Natural killer cell treated with Interleukin-12 subunit alpha and Interleukin-12 subunit beta and Interleukin-15 and Interleukin-18, amount 100 ng/mL, for 72 hours (primary cell): ENCODE measurements at regions not wholly inside any gene's neighbourhood (a gene's known extent, or its start where the extent isn't known, plus 50 kb on each side); places are given as distances from the start of the nearest gene placed in this dataset.

Experiments used
- ATAC-seq, 2 donors: fragments of 150-1000 bp; cut with Tn5 transposase in 1 of 2; sonication (Bioruptor Pico), chemical (Tn5 transposase) in 1 of 2; 2 replicates each; pipeline ENCODE4 v1.10.0; 2021
- DNase-seq: peaks from one replicate; pipeline ENCODE4 v3.0.0; 2022; ENCODE audit warnings: low spot score
- H3K27ac Mint-ChIP-seq, 2 donors: 1 replicate in 1 of 2; 2 replicates in 1 of 2; pipeline ENCODE4 v1.8.0; 2022; ENCODE audit warnings: mixed read lengths in 2 of 2, mild to moderate bottlenecking in 1 of 2, moderate library complexity in 1 of 2
- H3K27me3 Mint-ChIP-seq, 2 donors: 1 replicate in 1 of 2; 2 replicates in 1 of 2; pipeline ENCODE4 v1.8.0; 2022; ENCODE audit warnings: mixed read lengths in 2 of 2
- H3K36me3 Mint-ChIP-seq: one replicate; pipeline ENCODE4 v1.8.0; 2022; ENCODE audit warnings: mixed read lengths
- H3K4me1 Mint-ChIP-seq, 2 donors: 1 replicate in 1 of 2; 2 replicates in 1 of 2; pipeline ENCODE4 v1.8.0; 2022; ENCODE audit warnings: low read depth in 2 of 2, mixed read lengths in 2 of 2, mild to moderate bottlenecking in 1 of 2
- H3K4me3 Mint-ChIP-seq: one replicate; pipeline ENCODE4 v1.8.0; 2022; ENCODE audit warnings: mixed read lengths
- H3K9me3 Mint-ChIP-seq: 2 replicates; pipeline ENCODE4 v1.8.0; 2022; ENCODE audit warnings: mixed read lengths

GRCh38 chr10:4344492-4344994, 481.5 kb upstream of the AKR1E2 start:
- H3K27ac Mint-ChIP-seq, result no peak overlapping the region
- peaks cover 3% of the 10 kb centered on the region in 2 donors for H3K4me1 Mint-ChIP-seq
- ATAC-seq (peak in 1 of 2 donors; percentile 27), DNase-seq (no peak)
- H3K36me3 Mint-ChIP-seq, result no peaks in the 10 kb centered on the region
- peaks cover 13 to 16% of the 10 kb centered on the region in 2 donors for H3K27me3 Mint-ChIP-seq
- H3K4me3 Mint-ChIP-seq, result no peak overlapping the region
- H3K9me3 Mint-ChIP-seq, result peaks cover 3% of the 10 kb centered on the region

GRCh38 chr10:4343873-4344272, 482.1 kb upstream of the AKR1E2 start:
- Mint-ChIP-seq H3K4me3 (no peak overlapping the region), H3K4me1 (peaks cover 3% of the 10 kb centered on the region in 2 donors), H3K9me3 (peaks cover 3% of the 10 kb centered on the region), H3K27ac (no peak overlapping the region), H3K36me3 (no peaks in the 10 kb centered on the region), H3K27me3 (peaks cover 13 to 16% of the 10 kb centered on the region in 2 donors)
- ATAC-seq (no peak), DNase-seq (no peak)

- Mint-ChIP-seq H3K27me3 (peaks cover 13 to 16% of the 10 kb centered on the region in 2 donors), H3K4me1 (peaks cover 3% of the 10 kb centered on the region in 2 donors), H3K27ac (no peak overlapping the region), H3K4me3 (no peak overlapping the region), H3K9me3 (peaks cover 3% of the 10 kb centered on the region), H3K36me3 (no peaks in the 10 kb centered on the region)
- ATAC-seq, result no peak
- no peak for DNase-seq
Measured at GRCh38 chr10:4343091-4343490, 482.9 kb upstream of the AKR1E2 start.

GRCh38 chr10:4338768-4339167, 487.2 kb upstream of the AKR1E2 start:
- no peak for DNase-seq
- H3K27me3 Mint-ChIP-seq, result peaks cover 0 to 9% of the 10 kb centered on the region in 2 donors
- H3K27ac Mint-ChIP-seq, result no peak overlapping the region
- no peaks in the 10 kb centered on the region for H3K4me1 Mint-ChIP-seq
- ATAC-seq, result no peak
- no peak overlapping the region for H3K4me3 Mint-ChIP-seq
- H3K36me3 Mint-ChIP-seq, result no peaks in the 10 kb centered on the region
- peaks cover 3% of the 10 kb centered on the region for H3K9me3 Mint-ChIP-seq

- H3K36me3 Mint-ChIP-seq, result no peaks in the 10 kb centered on the region
- peaks cover 3% of the 10 kb centered on the region for H3K9me3 Mint-ChIP-seq
- ATAC-seq, result no peak
- H3K27me3 Mint-ChIP-seq, result peaks cover 0 to 9% of the 10 kb centered on the region in 2 donors
- DNase-seq, result no peak
- no peaks in the 10 kb centered on the region for H3K4me1 Mint-ChIP-seq
- no peak overlapping the region for H3K4me3 Mint-ChIP-seq
- H3K27ac Mint-ChIP-seq, result no peak overlapping the region
Measured at GRCh38 chr10:4337563-4337962, 488.4 kb upstream of the AKR1E2 start.

GRCh38 chr10:4334871-4335270, 491.1 kb upstream of the AKR1E2 start:
- Mint-ChIP-seq H3K27ac (no peak overlapping the region), H3K36me3 (no peaks in the 10 kb centered on the region), H3K9me3 (no peaks in the 10 kb centered on the region), H3K27me3 (peaks cover 0 to 2% of the 10 kb centered on the region in 2 donors), H3K4me3 (no peak overlapping the region), H3K4me1 (no peaks in the 10 kb centered on the region)
- DNase-seq, result no peak
- ATAC-seq, result no peak

- H3K4me1 Mint-ChIP-seq, result no peaks in the 10 kb centered on the region
- DNase-seq, result no peak
- peaks cover 0 to 2% of the 10 kb centered on the region in 2 donors for H3K27me3 Mint-ChIP-seq
- no peaks in the 10 kb centered on the region for H3K36me3 Mint-ChIP-seq
- H3K27ac Mint-ChIP-seq, result no peak overlapping the region
- H3K9me3 Mint-ChIP-seq, result no peaks in the 10 kb centered on the region
- ATAC-seq, result no peak
- H3K4me3 Mint-ChIP-seq, result no peak overlapping the region
Measured at GRCh38 chr10:4334015-4334414, 492.0 kb upstream of the AKR1E2 start.

GRCh38 chr10:4333459-4333894, 492.5 kb upstream of the AKR1E2 start:
- no peak for DNase-seq
- Mint-ChIP-seq H3K4me1 (no peaks in the 10 kb centered on the region), H3K36me3 (no peaks in the 10 kb centered on the region), H3K27ac (no peak overlapping the region), H3K27me3 (peaks cover 0 to 2% of the 10 kb centered on the region in 2 donors), H3K9me3 (no peaks in the 10 kb centered on the region), H3K4me3 (no peak overlapping the region)
- no peak for ATAC-seq

- DNase-seq, result no peak
- Mint-ChIP-seq H3K36me3 (no peaks in the 10 kb centered on the region), H3K4me1 (no peaks in the 10 kb centered on the region), H3K9me3 (no peaks in the 10 kb centered on the region), H3K4me3 (no peak overlapping the region), H3K27me3 (peaks cover 0 to 2% of the 10 kb centered on the region in 2 donors), H3K27ac (no peak overlapping the region)
- no peak for ATAC-seq
Measured at GRCh38 chr10:4332764-4333458, 493.1 kb upstream of the AKR1E2 start.

- no peak overlapping the region for H3K27ac Mint-ChIP-seq
- DNase-seq (no peak), ATAC-seq (no peak)
- H3K4me3 Mint-ChIP-seq, result no peak overlapping the region
- no peaks in the 10 kb centered on the region for H3K4me1 Mint-ChIP-seq
- no peaks in the 10 kb centered on the region for H3K9me3 Mint-ChIP-seq
- H3K36me3 Mint-ChIP-seq, result no peaks in the 10 kb centered on the region
- H3K27me3 Mint-ChIP-seq, result no peaks in the 10 kb centered on the region
Measured at GRCh38 chr10:4331150-4331549, 494.9 kb upstream of the AKR1E2 start.

- DNase-seq (no peak), ATAC-seq (no peak)
- Mint-ChIP-seq H3K27ac (no peak overlapping the region), H3K27me3 (no peaks in the 10 kb centered on the region), H3K4me1 (no peaks in the 10 kb centered on the region), H3K4me3 (no peak overlapping the region), H3K36me3 (no peaks in the 10 kb centered on the region), H3K9me3 (no peaks in the 10 kb centered on the region)
Measured at GRCh38 chr10:4330636-4331035, 495.4 kb upstream of the AKR1E2 start.

GRCh38 chr10:4329225-4329624, 496.8 kb upstream of the AKR1E2 start:
- no peaks in the 10 kb centered on the region for H3K4me1 Mint-ChIP-seq
- H3K27me3 Mint-ChIP-seq, result peaks cover 0 to 4% of the 10 kb centered on the region in 2 donors
- no peak for ATAC-seq
- DNase-seq, result no peak
- H3K36me3 Mint-ChIP-seq, result no peaks in the 10 kb centered on the region
- no peak overlapping the region for H3K4me3 Mint-ChIP-seq
- no peak overlapping the region for H3K27ac Mint-ChIP-seq
- no peaks in the 10 kb centered on the region for H3K9me3 Mint-ChIP-seq

GRCh38 chr10:4326647-4327046, 499.4 kb upstream of the AKR1E2 start:
- DNase-seq (no peak), ATAC-seq (no peak)
- no peak overlapping the region for H3K27ac Mint-ChIP-seq
- H3K4me3 Mint-ChIP-seq, result no peak overlapping the region
- no peaks in the 10 kb centered on the region for H3K36me3 Mint-ChIP-seq
- no peaks in the 10 kb centered on the region for H3K4me1 Mint-ChIP-seq
- no peaks in the 10 kb centered on the region for H3K9me3 Mint-ChIP-seq
- peaks cover 0 to 6% of the 10 kb centered on the region in 2 donors for H3K27me3 Mint-ChIP-seq

- H3K27me3 Mint-ChIP-seq, result peaks cover 0 to 18% of the 10 kb centered on the region in 2 donors
- ATAC-seq (no peak), DNase-seq (no peak)
- no peaks in the 10 kb centered on the region for H3K9me3 Mint-ChIP-seq
- H3K27ac Mint-ChIP-seq, result no peak overlapping the region
- H3K4me3 Mint-ChIP-seq, result no peak overlapping the region
- no peaks in the 10 kb centered on the region for H3K4me1 Mint-ChIP-seq
- no peaks in the 10 kb centered on the region for H3K36me3 Mint-ChIP-seq
Measured at GRCh38 chr10:4319870-4320367, 506.1 kb upstream of the AKR1E2 start.
